Activated CD4-positive, CD25-positive, alpha-beta regulatory T cell (primary cell): ENCODE measurements at regions not wholly inside any gene's neighbourhood (a gene's known extent, or its start where the extent isn't known, plus 50 kb on each side); places are given as distances from the start of the nearest gene placed in this dataset.
"Not testable (repeated sequence)": the region's sequence is repeated elsewhere in the genome, so short reads cannot be mapped to it uniquely, and the experiment has no call there.

Experiments used
- DNase-seq, 4 experiments: peaks; one replicate each; lab custom pipeline; 2025; lab: John Stamatoyannopoulos, UW

GRCh38 chrX:98065151-98065550 lies 1181.4 kb downstream of the RPA4 start:
- DNase-seq: no peak

DNA sequence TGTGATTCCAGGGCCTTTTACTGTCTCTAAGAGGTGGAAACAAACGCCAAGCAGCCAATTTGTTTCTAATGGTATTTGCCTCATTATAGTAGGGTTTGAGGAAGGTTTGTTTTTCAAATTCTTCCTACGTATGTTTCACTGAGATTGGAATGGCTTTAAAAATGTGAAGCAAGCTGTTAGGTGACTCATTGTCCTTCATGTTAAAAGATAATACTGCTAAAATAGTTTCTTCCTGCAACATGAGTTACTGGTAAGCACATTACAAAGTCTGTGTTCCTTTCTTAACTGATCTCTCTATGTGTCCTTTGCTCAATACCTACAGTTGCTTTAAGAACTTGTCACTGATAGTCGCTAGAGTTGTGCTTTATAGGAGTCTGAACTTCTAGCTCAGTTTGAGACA lies 1183.9 kb downstream of the RPA4 start:
- no peak for DNase-seq

DNA sequence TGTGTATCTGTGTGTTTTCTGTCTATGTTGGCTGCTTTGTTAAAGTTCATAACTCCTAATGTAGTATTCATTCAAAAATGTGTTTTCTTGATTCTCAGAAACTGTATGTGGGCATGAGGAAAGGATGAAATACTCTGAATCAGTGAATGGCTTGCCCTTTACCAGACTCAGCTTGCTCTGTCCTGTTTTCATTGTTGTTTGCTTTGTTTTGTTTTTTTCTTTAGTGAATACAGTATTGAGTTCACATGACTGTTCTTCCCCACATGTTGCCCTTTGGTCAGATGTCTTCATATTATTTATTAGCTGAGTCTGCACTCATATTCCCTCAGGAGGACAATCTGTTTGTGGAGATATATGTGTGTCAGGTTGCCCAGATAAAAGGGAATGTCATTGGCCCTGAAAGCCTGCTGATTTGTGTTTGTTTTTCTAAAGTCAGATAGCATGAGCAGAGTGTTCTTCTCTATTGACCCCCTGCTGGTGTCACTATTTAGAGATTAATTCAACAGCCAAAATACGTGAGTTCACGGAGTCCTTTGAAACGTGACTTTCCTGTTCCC lies 1184.4 kb downstream of the RPA4 start:
- DNase-seq: no peak

GRCh38 chrX:98071331-98071730 lies 1187.6 kb downstream of the RPA4 start:
- no peak for DNase-seq

- DNase-seq: no peak
Measured at GRCh38 chrX:98077440-98077839, 1193.7 kb downstream of the RPA4 start.

DNA sequence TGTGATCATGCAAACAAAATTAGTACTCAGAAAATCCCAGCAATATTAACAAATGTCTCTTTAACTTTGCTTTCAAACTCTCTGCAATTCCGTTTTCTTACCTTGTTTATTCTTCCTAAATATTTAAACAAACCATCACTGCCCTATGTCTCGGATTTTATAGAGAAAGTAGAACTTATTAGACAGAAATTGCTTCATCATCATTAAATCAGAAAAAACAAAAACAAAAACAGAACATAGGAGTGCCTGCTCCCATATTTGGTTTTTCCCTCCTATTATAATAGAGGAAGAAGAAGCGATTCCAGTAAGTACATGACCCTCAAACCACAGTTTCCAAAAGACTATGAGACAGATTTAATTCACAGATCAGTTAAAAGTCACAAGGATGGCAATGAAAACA lies 1228.0 kb downstream of the RPA4 start:
- DNase-seq: no peak

DNA sequence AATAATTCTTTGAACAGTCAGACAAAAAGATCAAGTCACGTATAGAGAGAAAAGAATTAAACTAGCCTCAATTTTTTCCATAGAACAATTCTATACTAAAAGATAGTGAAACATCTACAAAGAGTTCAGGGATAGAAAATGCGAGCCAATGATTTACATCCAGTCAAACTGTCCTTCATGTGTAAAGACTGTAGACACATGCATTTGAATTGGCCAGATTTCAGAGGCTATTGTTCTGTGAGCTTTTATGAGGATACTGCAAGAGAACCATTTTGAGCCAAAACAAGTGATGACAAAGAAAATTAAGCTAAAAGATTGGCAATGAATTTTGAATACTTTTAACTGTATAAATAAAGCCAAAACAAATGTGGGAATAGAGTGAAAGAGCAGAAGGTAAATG lies 1230.3 kb downstream of the RPA4 start:
- no peak for DNase-seq

GRCh38 chrX:98141466-98141865 lies 1257.8 kb downstream of the RPA4 start:
- no peak for DNase-seq

DNA sequence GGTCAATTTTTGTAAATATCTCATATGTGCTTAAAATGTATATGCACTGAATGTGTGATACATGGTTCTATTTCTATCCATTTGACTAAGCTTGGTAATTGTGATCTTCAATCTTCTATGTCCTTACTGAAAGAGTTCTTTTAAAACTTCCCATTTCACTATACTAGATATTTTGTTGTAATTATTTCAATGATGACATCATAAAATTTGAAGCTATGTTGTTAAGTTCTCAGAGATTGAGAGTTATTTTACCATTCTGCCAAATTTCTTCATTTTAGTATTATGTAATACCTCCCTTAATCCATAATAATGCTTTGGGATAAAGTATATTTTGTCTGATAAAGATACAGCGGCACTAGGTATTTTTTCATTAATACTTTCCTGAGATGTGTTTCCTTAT lies 1307.3 kb downstream of the RPA4 start:
- no peak for DNase-seq

DNA sequence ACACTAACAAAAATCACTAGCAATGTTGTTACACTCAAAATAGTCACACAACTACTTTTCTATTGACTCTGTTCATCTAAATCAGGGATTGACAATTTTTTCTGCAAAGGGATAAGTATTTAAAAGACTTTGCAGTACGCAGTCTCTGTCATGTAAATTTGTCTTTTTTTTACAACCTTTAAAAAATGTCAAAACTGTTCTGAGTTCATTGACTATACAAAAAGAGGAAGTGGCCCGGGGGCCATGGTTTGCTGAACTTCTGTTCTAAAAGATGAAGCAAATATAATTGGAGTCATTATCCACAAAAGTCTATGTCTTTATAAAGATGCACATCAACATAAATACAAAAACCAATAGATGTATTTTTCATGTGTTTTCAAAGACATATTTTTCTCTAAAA lies 1310.3 kb downstream of the RPA4 start:
- DNase-seq: no peak

DNA sequence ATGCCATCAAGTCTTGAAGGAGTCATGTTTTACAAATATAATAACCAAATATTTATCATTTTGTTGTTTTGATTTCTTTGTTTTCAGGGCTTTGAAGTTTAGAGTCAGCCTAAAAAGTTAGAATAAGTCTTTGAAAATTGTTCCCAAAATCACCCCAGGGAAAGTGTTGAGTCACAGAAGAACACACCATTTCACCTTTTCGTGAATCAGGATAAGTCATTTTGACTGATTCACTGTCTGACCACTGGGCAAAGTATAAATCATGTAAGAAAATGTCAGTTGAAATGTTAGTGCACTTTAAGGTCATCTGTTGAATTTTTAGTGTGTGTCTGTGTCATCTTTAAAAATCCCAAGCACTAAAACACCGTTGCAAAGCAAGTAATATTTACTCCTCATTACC lies 1320.1 kb downstream of the RPA4 start:
- DNase-seq: no peak

- no peak for DNase-seq
Measured at GRCh38 chrX:98207947-98208346, 1324.2 kb downstream of the RPA4 start.

GRCh38 chrX:98231003-98231402 lies 1347.3 kb downstream of the RPA4 start:
- DNase-seq: no peak

- DNase-seq: not testable (repeated sequence)
Measured at GRCh38 chrX:98240061-98240460, 1356.4 kb downstream of the RPA4 start.

GRCh38 chrX:98263135-98263534 lies 1379.4 kb downstream of the RPA4 start:
- DNase-seq: no peak

DNA sequence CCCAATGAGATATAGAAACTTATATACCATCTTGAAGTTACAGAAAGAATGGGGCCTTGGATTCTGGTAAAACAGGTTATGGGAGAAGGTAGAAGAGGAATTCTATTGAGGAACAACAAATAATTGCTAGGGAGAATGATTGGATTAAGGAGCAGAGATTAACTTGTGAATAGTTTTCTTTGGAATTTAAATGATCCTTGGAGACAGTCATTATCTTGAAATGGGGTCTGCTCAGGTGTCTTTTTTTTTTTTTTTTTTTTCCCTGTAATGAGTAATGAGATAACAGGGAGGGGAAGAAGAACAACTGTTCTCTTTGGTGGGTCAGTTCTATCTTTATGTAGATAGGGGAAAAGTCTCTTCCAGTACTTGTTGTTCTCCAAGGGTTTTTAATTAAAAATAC lies 1406.0 kb downstream of the RPA4 start:
- DNase-seq: no peak

DNA sequence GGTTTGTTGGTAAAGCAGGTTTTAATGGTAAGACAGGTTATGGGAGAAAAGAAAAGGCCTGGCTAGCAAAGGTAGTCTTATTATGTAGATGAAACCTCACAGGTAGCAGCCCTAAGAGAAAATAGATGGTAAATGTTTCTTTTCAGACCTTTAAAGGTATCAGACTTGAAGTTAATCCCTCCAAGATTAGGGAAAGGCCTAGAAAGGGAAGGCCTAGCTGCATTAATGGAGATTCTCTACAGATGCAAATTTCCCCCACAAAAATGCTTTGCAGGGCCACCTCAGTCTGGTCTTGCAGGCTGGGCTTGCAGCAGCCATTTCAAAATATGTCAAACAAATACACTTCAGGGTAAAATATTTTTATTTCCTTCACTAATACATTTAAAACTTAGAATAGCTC lies 1410.6 kb downstream of the RPA4 start:
- no peak for DNase-seq

GRCh38 chrX:98296129-98296528 lies 1412.4 kb downstream of the RPA4 start:
- no peak for DNase-seq

GRCh38 chrX:98299785-98300184 lies 1416.1 kb downstream of the RPA4 start:
- DNase-seq: no peak

- DNase-seq: not testable (repeated sequence)
Measured at GRCh38 chrX:98300536-98300935, 1416.8 kb downstream of the RPA4 start.

DNA sequence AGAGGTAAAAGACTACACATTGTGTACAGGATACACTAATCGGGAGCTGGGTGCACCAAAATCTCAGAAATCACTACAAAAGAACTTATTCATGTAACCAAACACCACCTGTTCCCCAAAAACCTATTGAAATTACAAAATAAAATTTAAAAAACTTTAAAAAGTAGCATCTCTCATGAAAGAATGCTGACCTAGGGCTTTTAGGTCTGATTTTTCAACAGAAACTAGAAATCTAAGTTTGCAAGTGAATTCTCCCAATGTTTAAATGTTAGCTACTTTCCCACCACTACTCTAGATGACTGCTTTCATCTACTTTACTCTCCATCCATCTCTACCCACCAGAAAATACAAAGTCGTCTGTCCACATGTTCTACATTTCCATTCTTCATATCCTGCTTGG lies 1447.7 kb downstream of the RPA4 start:
- DNase-seq: no peak

DNA sequence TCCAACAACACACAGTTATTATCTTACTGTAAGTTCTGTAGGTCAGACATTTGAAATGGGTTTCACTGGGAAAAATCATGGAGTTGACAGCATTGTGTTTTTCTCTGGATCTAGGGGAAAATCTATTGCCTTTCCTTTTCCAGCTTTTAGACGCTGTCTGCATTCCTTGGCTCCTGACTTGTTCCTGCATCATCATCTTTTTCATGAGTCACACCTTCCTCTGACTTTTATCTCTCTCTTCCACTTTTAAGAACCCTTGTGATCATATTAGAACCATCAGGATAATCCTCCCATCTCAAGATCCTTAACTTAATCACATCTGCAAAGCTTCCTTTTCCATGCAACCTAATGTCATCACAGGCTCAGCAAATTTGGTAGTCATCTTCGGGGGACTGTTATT lies 1454.8 kb downstream of the RPA4 start:
- no peak for DNase-seq

- no peak for DNase-seq
Measured at GRCh38 chrX:98350940-98351339, 1467.2 kb downstream of the RPA4 start.

DNA sequence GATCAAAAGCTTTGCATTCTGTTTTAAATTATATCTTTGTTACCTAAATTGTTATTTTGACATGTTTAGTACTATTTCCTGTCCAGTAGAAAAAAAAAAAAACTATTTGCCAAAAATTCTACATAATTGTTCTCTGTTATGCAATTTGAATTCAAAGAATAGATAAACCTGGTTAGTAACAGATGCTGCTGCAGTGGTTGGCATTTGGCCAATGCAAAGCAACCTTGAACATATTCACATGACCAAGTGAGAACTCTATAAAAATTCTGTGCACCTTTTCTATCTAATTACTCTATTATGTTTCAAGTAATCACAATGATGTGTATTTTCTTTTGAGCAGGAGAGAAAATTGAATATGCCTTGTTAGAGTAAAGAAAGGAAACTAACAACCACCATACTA lies 1473.4 kb downstream of the RPA4 start:
- DNase-seq: no peak

DNA sequence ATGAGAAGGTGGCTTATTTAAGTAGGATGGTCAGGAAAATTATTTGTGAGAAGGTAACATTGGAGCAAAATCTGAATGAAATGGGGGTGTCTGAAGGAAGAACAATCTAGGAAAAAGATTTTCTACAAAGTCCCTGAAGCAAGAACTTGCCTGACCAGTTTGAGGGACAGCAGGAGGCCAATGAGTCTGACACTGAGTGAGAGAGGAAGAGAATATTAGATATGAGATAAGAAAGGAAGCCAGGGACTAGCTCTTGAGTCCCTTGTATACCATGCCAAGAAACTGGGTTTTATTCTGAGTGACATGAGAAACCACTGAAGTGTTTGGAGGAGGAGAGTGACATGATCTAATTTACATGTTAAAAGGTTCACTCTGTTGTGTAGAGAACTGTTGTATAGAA lies 1478.9 kb downstream of the RPA4 start:
- no peak for DNase-seq
